GM19023 (cell line): ENCODE measurements at regions not wholly inside any gene's neighbourhood (a gene's known extent, or its start where the extent isn't known, plus 50 kb on each side); places are given as distances from the start of the nearest gene placed in this dataset.

Experiments used
- ATAC-seq: cut with Tn5 transposase; IDR thresholded peaks from one replicate; pipeline ENCODE4 v1.9.1; 2021; ENCODE audit warnings: mild to moderate bottlenecking, moderate library complexity; ENCODE audit not compliant: unreplicated experiment

GRCh38 chr21:25384782-25385181, 222.5 kb downstream of the MRPL39 start:
- ATAC-seq: no peak

GRCh38 chr21:25383545-25383944, 223.7 kb downstream of the MRPL39 start:
- ATAC-seq: no peak

- no peak for ATAC-seq
Observed at GRCh38 chr21:25381936-25382452, 225.3 kb downstream of the MRPL39 start.

GRCh38 chr21:25375675-25376074, 231.6 kb downstream of the MRPL39 start:
- no peak for ATAC-seq

- ATAC-seq: no peak
Observed at GRCh38 chr21:25373126-25374082, 233.9 kb downstream of the MRPL39 start.

GRCh38 chr21:25371841-25372425, 235.3 kb downstream of the MRPL39 start:
- no peak for ATAC-seq

GRCh38 chr21:25370311-25370744, 237.0 kb downstream of the MRPL39 start:
- no peak for ATAC-seq

GRCh38 chr21:25369524-25370300, 237.6 kb downstream of the MRPL39 start:
- ATAC-seq: no peak

- no peak for ATAC-seq
Observed at GRCh38 chr21:25368531-25368930, 238.8 kb downstream of the MRPL39 start.

GRCh38 chr21:25366116-25366515, 241.2 kb downstream of the MRPL39 start:
- ATAC-seq: no peak

- ATAC-seq: no peak
Observed at GRCh38 chr21:25362375-25363267, 244.7 kb downstream of the MRPL39 start.

GRCh38 chr21:25361765-25362164, 245.5 kb downstream of the MRPL39 start:
- ATAC-seq: no peak

GRCh38 chr21:25361097-25361496, 246.2 kb downstream of the MRPL39 start:
- ATAC-seq: no peak

GRCh38 chr21:25360593-25360992, 246.7 kb downstream of the MRPL39 start:
- ATAC-seq: no peak

GRCh38 chr21:25359724-25360123, 247.6 kb downstream of the MRPL39 start:
- no peak for ATAC-seq

- no peak for ATAC-seq
Observed at GRCh38 chr21:25350056-25350455, 257.2 kb downstream of the MRPL39 start.

GRCh38 chr21:25343774-25344545, 263.3 kb downstream of the MRPL39 start:
- no peak for ATAC-seq

- ATAC-seq: no peak
Observed at GRCh38 chr21:25342816-25343215, 264.5 kb downstream of the MRPL39 start.

GRCh38 chr21:25341981-25342380, 265.3 kb downstream of the MRPL39 start:
- no peak for ATAC-seq
